ENCODE measurements at regions not wholly inside any gene's neighbourhood (a gene's known extent, or its start where the extent isn't known, plus 50 kb on each side); places are given as distances from the start of the nearest gene placed in this dataset.

DNA sequence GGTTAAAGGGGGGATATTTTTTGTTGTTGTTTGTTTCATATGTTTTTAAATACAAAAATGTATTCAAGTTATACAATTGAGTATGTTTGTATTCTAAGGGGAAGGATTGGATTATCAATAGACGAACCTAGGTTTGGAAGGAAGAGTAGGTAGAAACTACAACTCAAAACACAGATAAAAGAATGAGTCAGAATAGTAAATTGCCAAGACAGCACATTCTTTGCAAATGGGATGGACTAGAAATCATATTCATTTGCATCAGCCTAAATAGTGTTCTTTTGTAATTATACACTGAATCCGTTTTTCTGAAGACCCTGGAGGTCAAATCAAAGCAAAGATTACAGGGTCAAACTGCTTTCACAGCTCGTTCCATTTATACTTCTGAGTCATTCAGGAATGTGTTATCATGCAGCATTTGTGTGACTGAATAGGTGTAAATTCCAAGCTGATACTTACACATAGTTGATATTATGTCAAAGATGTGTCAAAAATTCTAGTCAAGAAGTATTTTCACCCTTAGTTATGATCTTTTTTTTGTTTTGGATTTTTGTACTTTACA, 273.3 kb upstream of the FAT4 start:
- TF ChIP-seq, protein P1, sequence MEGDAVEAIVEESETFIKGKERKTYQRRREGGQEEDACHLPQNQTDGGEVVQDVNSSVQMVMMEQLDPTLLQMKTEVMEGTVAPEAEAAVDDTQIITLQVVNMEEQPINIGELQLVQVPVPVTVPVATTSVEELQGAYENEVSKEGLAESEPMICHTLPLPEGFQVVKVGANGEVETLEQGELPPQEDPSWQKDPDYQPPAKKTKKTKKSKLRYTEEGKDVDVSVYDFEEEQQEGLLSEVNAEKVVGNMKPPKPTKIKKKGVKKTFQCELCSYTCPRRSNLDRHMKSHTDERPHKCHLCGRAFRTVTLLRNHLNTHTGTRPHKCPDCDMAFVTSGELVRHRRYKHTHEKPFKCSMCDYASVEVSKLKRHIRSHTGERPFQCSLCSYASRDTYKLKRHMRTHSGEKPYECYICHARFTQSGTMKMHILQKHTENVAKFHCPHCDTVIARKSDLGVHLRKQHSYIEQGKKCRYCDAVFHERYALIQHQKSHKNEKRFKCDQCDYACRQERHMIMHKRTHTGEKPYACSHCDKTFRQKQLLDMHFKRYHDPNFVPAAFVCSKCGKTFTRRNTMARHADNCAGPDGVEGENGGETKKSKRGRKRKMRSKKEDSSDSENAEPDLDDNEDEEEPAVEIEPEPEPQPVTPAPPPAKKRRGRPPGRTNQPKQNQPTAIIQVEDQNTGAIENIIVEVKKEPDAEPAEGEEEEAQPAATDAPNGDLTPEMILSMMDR (IDR thresholded peaks at IDR 0.05) = no peak
- no peak for TF ChIP-seq POLR2A (IDR thresholded peaks at IDR 0.05)

All from transverse colon (tissue), 3 donors.